HepG2 (cell line): ENCODE measurements at regions not wholly inside any gene's neighbourhood (a gene's known extent, or its start where the extent isn't known, plus 50 kb on each side); places are given as distances from the start of the nearest gene placed in this dataset.

Experiments used
- ATAC-seq: fragments of 200-7000 bp; cut with Tn5 transposase; 3 replicates; pipeline ENCODE4 v1.9.1; 2020; ENCODE audit warnings: mild to moderate bottlenecking, moderate library complexity
- BruUV-seq: library from RNA; stranded (reverse); fragments of 400-500 nt; replicated peaks from 2 replicates; lab custom pipeline; 2021; lab: Mats Ljungman, UMichigan
- CTCF ChIA-PET: fragments of 300-600 bp; formaldehyde crosslinking; extraction: SDS; loops from one replicate; lab custom pipeline; 2021; ENCODE audit warnings: low total read pairs, inconsistent platforms, low intra/inter-chr PET ratio; lab: Yijun Ruan, JAX
- POLR2A ChIA-PET: fragments of 350-600 bp; sonication (Branson Sonifier 250); formaldehyde crosslinking; loops from one replicate; lab custom pipeline; 2020; ENCODE audit warnings: antibody characterized with exemption, inconsistent platforms; lab: Yijun Ruan, JAX
- DNase-seq: peaks from one replicate; pipeline ENCODE4 v3.0.0-alpha.2; 2015; ENCODE audit warnings: low spot score
- FAIRE-seq: peaks from 3 replicates; lab custom pipeline; 2011; peaks lifted over from hg19 to GRCh38; lab: Jason Lieb, UNC
- H2AFZ ChIP-seq: one replicate; pipeline ENCODE4 v1.6.1; 2011; ENCODE audit warnings: low read length, inconsistent platforms
- H3K27ac ChIP-seq: fragments of 300-600 bp; 3 replicates; pipeline ENCODE4 v1.8.0; 2011; ENCODE audit warnings: mixed run types, mild to moderate bottlenecking, mixed read lengths, low read length, inconsistent platforms; ENCODE audit not compliant: insufficient read depth; ENCODE audit errors: extremely low read length
- H3K27me3 ChIP-seq, 2 experiments: fragments of 200-600 bp in 1 of 2; 2 replicates in 1 of 2; 3 replicates in 1 of 2; pipeline versions ENCODE4 v1.6.0 to v1.8.0; 2011; ENCODE audit warnings: low read length in 2 of 2, mild to moderate bottlenecking in 2 of 2, moderate library complexity in 2 of 2, inconsistent platforms in 1 of 2; ENCODE audit not compliant: insufficient read depth in 2 of 2, control insufficient read depth in 1 of 2
- H3K36me3 ChIP-seq, 2 experiments: fragments of 200-600 bp in 1 of 2; replicated peaks in 1 of 2; 2 replicates in 1 of 2; 3 replicates in 1 of 2; pipeline versions ENCODE4 v1.5.1 to v1.8.0; 2011; ENCODE audit warnings: low read length in 2 of 2, inconsistent platforms in 1 of 2; ENCODE audit not compliant: insufficient read depth in 2 of 2, control insufficient read depth in 1 of 2
- H3K4me1 ChIP-seq: 2 replicates; pipeline ENCODE4 v1.5.1; 2012; ENCODE audit warnings: low read length, inconsistent platforms; ENCODE audit not compliant: insufficient read depth
- H3K4me2 ChIP-seq: 2 replicates; pipeline ENCODE4 v1.6.0; 2011; ENCODE audit warnings: low read depth, low read length, inconsistent platforms
- H3K4me3 ChIP-seq, 3 experiments: fragments of 200-600 bp in 1 of 3; sonication (generic), shearing (Covaris generic) in 1 of 3; replicated peaks in 1 of 3; 2 replicates each; pipeline ENCODE4 v1.5.1; 2011 to 2016; ENCODE audit warnings: low read length in 3 of 3, inconsistent platforms in 2 of 3, low read depth in 2 of 3, mild to moderate bottlenecking in 2 of 3, control low read depth in 1 of 3, mixed read lengths in 1 of 3; ENCODE audit not compliant: insufficient read depth in 1 of 3
- H3K79me2 ChIP-seq: one replicate; pipeline ENCODE4 v1.6.1; 2011; ENCODE audit warnings: low read length, inconsistent platforms; ENCODE audit not compliant: insufficient read depth
- H3K9ac ChIP-seq: 2 replicates; pipeline ENCODE4 v1.6.0; 2011; ENCODE audit warnings: mild to moderate bottlenecking, low read depth, low read length, inconsistent platforms; ENCODE audit not compliant: insufficient read depth
- H3K9me3 ChIP-seq: 2 replicates; pipeline ENCODE4 v1.5.1; 2012; ENCODE audit warnings: mild to moderate bottlenecking, low read length
- H4K20me1 ChIP-seq: 2 replicates; pipeline ENCODE4 v1.6.0; 2011; ENCODE audit warnings: inconsistent platforms, mild to moderate bottlenecking, low read length, moderate library complexity; ENCODE audit not compliant: insufficient read depth
- FIP1L1 ChIP-seq: fragments of 200-400 bp; formaldehyde crosslinking; IDR thresholded peaks from 2 replicates; pipeline ENCODE4 v1.6.1; 2018; ENCODE audit warnings: low read depth, mild to moderate bottlenecking, low read length, moderate library complexity, borderline replicate concordance; ENCODE audit not compliant: insufficient read depth
- HIVEP1 ChIP-seq: sonication (generic); formaldehyde crosslinking; IDR thresholded peaks from 2 replicates; pipeline ENCODE4 v1.4.0; 2020; ENCODE audit warnings: mild to moderate bottlenecking, missing genetic modification reagents
- HMGA1 ChIP-seq: sonication (generic); formaldehyde crosslinking; conservative IDR thresholded peaks from 2 replicates; pipeline ENCODE4 v1.4.0; 2020; ENCODE audit warnings: missing genetic modification reagents
- KAT2B ChIP-seq: fragments of 150-350 bp; IDR thresholded peaks from 2 replicates; pipeline ENCODE4 v1.6.1; 2014; ENCODE audit warnings: low read depth, low read length, borderline replicate concordance
- MAFF ChIP-seq: IDR thresholded peaks from 2 replicates; pipeline ENCODE4 v1.6.1; 2011; ENCODE audit warnings: low read depth, low read length, improper control_type of control experiment
- NFIC ChIP-seq: IDR thresholded peaks from 2 replicates; pipeline ENCODE4 v1.6.1; 2012; ENCODE audit warnings: mild to moderate bottlenecking, low read length, inconsistent platforms
- RNF219 ChIP-seq: sonication (generic); formaldehyde crosslinking; IDR thresholded peaks from 2 replicates; pipeline ENCODE4 v1.5.0; 2020; ENCODE audit warnings: mild to moderate bottlenecking, missing genetic modification reagents
- SP2 ChIP-seq: sonication (generic); formaldehyde crosslinking; IDR thresholded peaks from 2 replicates; pipeline ENCODE4 v1.5.1; 2020; ENCODE audit warnings: mild to moderate bottlenecking, missing genetic modification reagents
- TFDP2 ChIP-seq: sonication (generic); formaldehyde crosslinking; IDR thresholded peaks from 2 replicates; pipeline ENCODE4 v1.4.0; 2020; ENCODE audit warnings: missing genetic modification reagents
- TRIM24 ChIP-seq: sonication (generic); formaldehyde crosslinking; IDR thresholded peaks from 2 replicates; pipeline ENCODE4 v1.8.0; 2022; ENCODE audit warnings: mild to moderate bottlenecking, missing genetic modification reagents
- ZBTB49 ChIP-seq: sonication (generic); formaldehyde crosslinking; IDR thresholded peaks from 2 replicates; pipeline ENCODE4 v1.4.0; 2020; ENCODE audit warnings: missing genetic modification reagents, borderline replicate concordance
- ZFP36L1 ChIP-seq: sonication (generic); formaldehyde crosslinking; IDR thresholded peaks from 2 replicates; pipeline ENCODE4 v1.8.0; 2022; ENCODE audit warnings: mild to moderate bottlenecking, missing genetic modification reagents, moderate library complexity
- ZNF3 ChIP-seq: IDR thresholded peaks from 2 replicates; pipeline ENCODE4 v1.7.0; 2017; ENCODE audit warnings: inconsistent platforms
- ZNF75D ChIP-seq: sonication (generic); formaldehyde crosslinking; IDR thresholded peaks from 2 replicates; pipeline ENCODE4 v1.8.1; 2023; ENCODE audit warnings: missing genetic modification reagents, mild to moderate bottlenecking, borderline replicate concordance
- ZSCAN21 ChIP-seq: sonication (generic); formaldehyde crosslinking; IDR thresholded peaks from 2 replicates; pipeline ENCODE4 v1.8.0; 2022; ENCODE audit warnings: mild to moderate bottlenecking, missing genetic modification reagents, moderate library complexity, borderline replicate concordance
- WGBS: methylation state at CpG from one replicate; pipeline ENCODE4 v1.1.6; 2017; ENCODE audit warnings: low lambda C conversion rate; 5-methylcytosine and 5-hydroxymethylcytosine counted together
- in situ Hi-C: cut with HindIII; loops from 2 replicates; pipeline ENCODE4 v1.10.0; 2017; ENCODE audit warnings: low pct_unique_long_range_greater_than_20kb; ENCODE audit not compliant: extremely low pct_ligation_motif_present
- intact Hi-C: fragments of 100-400 bp; cut with micrococcal nuclease; formaldehyde crosslinking; loops from one replicate; pipeline ENCODE4 v1.10.0; 2022; ENCODE audit not compliant: unreplicated experiment

DNA sequence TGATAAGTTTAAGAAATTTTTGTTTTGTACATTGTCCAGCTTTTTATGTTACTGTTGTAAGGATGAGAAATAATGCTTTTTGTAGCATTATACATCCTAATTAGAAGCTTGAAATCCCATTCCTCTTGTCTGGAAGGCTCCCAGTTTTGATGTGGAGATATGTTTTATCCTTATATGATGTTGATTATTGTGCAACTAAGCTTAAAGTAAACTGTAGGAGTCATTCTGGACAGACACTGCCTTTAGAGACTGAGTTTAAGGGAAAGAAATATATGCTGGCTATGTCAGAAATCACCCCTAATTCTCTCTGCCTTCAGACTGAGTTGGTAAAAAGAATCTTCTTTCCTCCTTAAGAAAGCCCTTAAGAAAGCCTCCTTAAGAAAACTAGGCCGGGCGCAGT, 670.4 kb downstream of the ZPLD1 start:
- intact Hi-C loops = no loop called here
- BruUV-seq = no TSS peak
- POLR2A ChIA-PET = no interaction called here

More for the DNA sequence above, 670.4 kb downstream of the ZPLD1 start:
- Histone ChIP-seq H3K27ac (no peak overlapping the region), H2AFZ (no peak overlapping the region), H3K4me2 (no peak overlapping the region), H3K4me3 (no peak overlapping the region), H3K9me3 (peaks cover 24% of the 10 kb centered on the region), H3K27me3 (no peaks in the 10 kb centered on the region), H3K79me2 (no peaks in the 10 kb centered on the region), H3K36me3 (no peaks in the 10 kb centered on the region), H3K4me1 (no peaks in the 10 kb centered on the region), H4K20me1 (no peaks in the 10 kb centered on the region), H3K9ac (no peak overlapping the region)
- ATAC-seq = no peak
- TF ChIP-seq ZSCAN21 (CRISPR knock-in tag) (no peak), HMGA1 (CRISPR knock-in tag) (no peak), KAT2B (no peak), ZFP36L1 (CRISPR knock-in tag) (no peak), TFDP2 (CRISPR knock-in tag) (no peak), HIVEP1 (CRISPR knock-in tag) (no peak), FIP1L1 (no peak), ZBTB49 (CRISPR knock-in tag) (no peak), NFIC (no peak), SP2 (CRISPR knock-in tag) (no peak), TRIM24 (CRISPR knock-in tag) (no peak), ZNF75D (CRISPR knock-in tag) (no peak), MAFF (no peak), RNF219 (CRISPR knock-in tag) (no peak), ZNF3 (CRISPR knock-in tag) (no peak)
- no peak for DNase-seq
- in situ Hi-C loops = no loop called here
- CTCF ChIA-PET = no interaction called here
- 0% methylated on average over 1 of the region's 2 CpGs for WGBS
- FAIRE-seq = no peak
